Mucosa of descending colon (tissue), 3 donors: ENCODE measurements at regions not wholly inside any gene's neighbourhood (a gene's known extent, or its start where the extent isn't known, plus 50 kb on each side); places are given as distances from the start of the nearest gene placed in this dataset.

ENCODE experiments used
- ATAC-seq: fragments of 200-7000 bp; cut with Tn5 transposase; one replicate; pipeline ENCODE4 v1.9.1; 2020; ENCODE audit warnings: mild to moderate bottlenecking, moderate library complexity
- DNase-seq, 3 donors: peaks; one replicate each; pipeline ENCODE4 v3.0.0-alpha.2; 2020
- H3K36me3 ChIP-seq: fragments of 200-600 bp; one replicate; pipeline ENCODE4 v1.8.0; 2021; ENCODE audit warnings: low read depth, mild to moderate bottlenecking
- H3K4me1 ChIP-seq: fragments of 200-600 bp; one replicate; pipeline ENCODE4 v1.8.0; 2021; ENCODE audit warnings: low read depth, mild to moderate bottlenecking
- H3K4me3 ChIP-seq: fragments of 200-600 bp; one replicate; pipeline ENCODE4 v1.8.0; 2021; ENCODE audit warnings: mild to moderate bottlenecking
- H3K9me3 ChIP-seq: fragments of 200-600 bp; one replicate; pipeline ENCODE4 v1.8.0; 2021; ENCODE audit warnings: mild to moderate bottlenecking
- intact Hi-C, 2 donors: fragments of 100-400 bp; cut with DNase I in 1 of 2; cut with micrococcal nuclease in 1 of 2; formaldehyde crosslinking; loops; one replicate each; pipeline versions ENCODE4 v1.11.0 to v1.11.1; 2022; cut with DNase I, micrococcal nuclease
- TF ChIP-seq, protein P1 (sequence below): fragments of 200-600 bp; IDR thresholded peaks from one replicate; pipeline ENCODE4 v1.8.0; 2022; ENCODE audit warnings: antibody characterized with exemption, mild to moderate bottlenecking
- donor health status: DM: no; HTN: no; CAD: no; lungs with moderate emphysema.
- donor health status: DM: no; HTN: no; CAD: no.
- donor health status: DM: no; HTN: yes; CAD: no.

DNA sequence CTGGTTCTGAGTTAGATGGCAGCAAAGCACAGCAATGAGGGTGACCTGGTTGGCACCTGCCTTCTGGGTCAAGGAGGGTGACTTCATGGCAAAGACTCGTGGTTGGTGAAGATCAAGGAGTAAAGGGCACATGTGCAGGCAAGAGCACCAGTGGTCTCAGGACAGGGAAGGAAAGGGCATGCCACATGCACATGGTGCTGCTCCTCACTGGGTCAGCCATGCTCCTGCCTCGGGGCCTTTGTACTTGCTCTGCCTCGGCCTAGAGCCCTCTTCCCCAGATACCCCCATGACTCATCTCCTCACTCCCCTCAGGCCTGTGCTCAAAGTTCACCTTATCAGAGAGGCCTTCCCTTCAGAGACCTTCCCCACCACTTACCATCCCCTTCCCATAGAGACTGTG, 106.7 kb upstream of the KDM7A start:
- DNase-seq, result no peak
- no peak for ATAC-seq
- H3K36me3 ChIP-seq, result no peaks in the 10 kb centered on the region
- intact Hi-C loops, result no loop called here
- H3K9me3 ChIP-seq, result no peaks in the 10 kb centered on the region
- H3K4me1 ChIP-seq, result no peaks in the 10 kb centered on the region
- H3K4me3 ChIP-seq, result no peak overlapping the region
- TF ChIP-seq, protein P1, sequence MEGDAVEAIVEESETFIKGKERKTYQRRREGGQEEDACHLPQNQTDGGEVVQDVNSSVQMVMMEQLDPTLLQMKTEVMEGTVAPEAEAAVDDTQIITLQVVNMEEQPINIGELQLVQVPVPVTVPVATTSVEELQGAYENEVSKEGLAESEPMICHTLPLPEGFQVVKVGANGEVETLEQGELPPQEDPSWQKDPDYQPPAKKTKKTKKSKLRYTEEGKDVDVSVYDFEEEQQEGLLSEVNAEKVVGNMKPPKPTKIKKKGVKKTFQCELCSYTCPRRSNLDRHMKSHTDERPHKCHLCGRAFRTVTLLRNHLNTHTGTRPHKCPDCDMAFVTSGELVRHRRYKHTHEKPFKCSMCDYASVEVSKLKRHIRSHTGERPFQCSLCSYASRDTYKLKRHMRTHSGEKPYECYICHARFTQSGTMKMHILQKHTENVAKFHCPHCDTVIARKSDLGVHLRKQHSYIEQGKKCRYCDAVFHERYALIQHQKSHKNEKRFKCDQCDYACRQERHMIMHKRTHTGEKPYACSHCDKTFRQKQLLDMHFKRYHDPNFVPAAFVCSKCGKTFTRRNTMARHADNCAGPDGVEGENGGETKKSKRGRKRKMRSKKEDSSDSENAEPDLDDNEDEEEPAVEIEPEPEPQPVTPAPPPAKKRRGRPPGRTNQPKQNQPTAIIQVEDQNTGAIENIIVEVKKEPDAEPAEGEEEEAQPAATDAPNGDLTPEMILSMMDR, result no peak

DNA sequence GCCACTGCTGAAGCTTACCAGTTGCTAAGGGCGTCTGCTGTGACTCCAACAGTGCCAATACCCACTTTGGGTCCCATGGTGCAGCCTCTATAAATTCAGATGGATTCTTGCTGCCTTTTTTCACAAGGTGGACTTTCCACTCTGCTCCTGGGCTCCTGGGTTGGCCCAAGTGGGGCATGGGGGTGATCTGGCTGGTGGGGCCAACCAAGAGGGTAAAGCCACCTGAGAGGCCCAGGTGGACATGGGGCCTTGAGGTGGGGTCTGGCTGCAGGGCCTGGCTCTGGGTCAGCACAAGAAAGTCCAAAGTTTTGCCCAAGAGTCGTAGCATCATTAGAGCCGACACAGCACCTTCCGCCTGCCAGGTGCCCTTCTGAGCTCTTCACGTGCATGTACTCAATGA, 105.2 kb upstream of the KDM7A start:
- Histone ChIP-seq H3K4me3 (no peak overlapping the region), H3K36me3 (no peaks in the 10 kb centered on the region), H3K4me1 (no peaks in the 10 kb centered on the region), H3K9me3 (no peaks in the 10 kb centered on the region)
- no peak for ATAC-seq
- no peak for DNase-seq
- TF ChIP-seq, protein P1, result no peak
- intact Hi-C loops, result no loop called here

DNA sequence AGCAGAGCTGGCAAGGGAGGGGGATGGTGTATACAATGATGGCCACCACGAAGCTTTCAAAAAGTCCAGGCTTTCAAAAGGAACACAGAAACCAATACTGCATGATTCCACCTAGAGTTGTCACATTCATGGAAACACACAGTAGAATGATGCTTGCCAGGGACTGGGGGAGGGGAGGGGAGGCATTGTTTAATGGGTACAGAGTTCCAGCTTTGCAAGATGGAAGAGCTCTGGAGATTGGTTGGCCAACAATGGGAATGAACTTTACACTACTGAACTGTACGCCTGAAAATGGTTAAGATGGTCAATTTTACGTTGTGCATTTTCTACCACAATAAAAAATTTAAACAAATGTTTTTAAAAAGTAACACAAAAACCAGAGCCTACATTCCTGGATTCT, 104.5 kb upstream of the KDM7A start:
- no peak for ATAC-seq

DNA sequence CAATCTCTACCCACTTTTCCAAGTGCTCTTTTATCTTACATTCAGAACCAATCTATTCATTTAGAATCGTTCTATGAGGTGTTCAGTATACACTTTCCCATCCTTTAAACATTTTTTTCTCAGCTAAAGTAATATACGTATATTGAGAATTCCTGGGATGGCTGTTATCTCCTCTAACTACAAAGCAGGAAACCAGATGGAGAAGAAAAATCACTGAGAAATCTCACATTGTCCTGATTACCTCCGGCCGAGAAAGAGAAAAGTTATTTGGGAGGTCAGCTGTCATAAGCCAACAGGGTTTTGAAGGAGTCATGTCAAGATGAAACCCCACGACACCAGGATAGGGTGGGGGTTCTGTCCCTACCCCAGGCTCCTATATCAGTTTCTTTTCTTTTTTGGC, 99.2 kb upstream of the KDM7A start:
- ATAC-seq, result no peak
- no peaks in the 10 kb centered on the region for H3K36me3 ChIP-seq
- intact Hi-C loops, result no loop called here
- no peaks in the 10 kb centered on the region for H3K9me3 ChIP-seq
- DNase-seq, result no peak
- no peaks in the 10 kb centered on the region for H3K4me1 ChIP-seq
- TF ChIP-seq, protein P1, result no peak
- H3K4me3 ChIP-seq, result no peak overlapping the region

More for the DNA sequence above, 104.5 kb upstream of the KDM7A start:
- H3K4me3 ChIP-seq, result no peak overlapping the region
- H3K36me3 ChIP-seq, result no peaks in the 10 kb centered on the region
- TF ChIP-seq, protein P1, result no peak
- no peaks in the 10 kb centered on the region for H3K9me3 ChIP-seq
- no peaks in the 10 kb centered on the region for H3K4me1 ChIP-seq
- intact Hi-C loops, result no loop called here
- DNase-seq, result no peak

DNA sequence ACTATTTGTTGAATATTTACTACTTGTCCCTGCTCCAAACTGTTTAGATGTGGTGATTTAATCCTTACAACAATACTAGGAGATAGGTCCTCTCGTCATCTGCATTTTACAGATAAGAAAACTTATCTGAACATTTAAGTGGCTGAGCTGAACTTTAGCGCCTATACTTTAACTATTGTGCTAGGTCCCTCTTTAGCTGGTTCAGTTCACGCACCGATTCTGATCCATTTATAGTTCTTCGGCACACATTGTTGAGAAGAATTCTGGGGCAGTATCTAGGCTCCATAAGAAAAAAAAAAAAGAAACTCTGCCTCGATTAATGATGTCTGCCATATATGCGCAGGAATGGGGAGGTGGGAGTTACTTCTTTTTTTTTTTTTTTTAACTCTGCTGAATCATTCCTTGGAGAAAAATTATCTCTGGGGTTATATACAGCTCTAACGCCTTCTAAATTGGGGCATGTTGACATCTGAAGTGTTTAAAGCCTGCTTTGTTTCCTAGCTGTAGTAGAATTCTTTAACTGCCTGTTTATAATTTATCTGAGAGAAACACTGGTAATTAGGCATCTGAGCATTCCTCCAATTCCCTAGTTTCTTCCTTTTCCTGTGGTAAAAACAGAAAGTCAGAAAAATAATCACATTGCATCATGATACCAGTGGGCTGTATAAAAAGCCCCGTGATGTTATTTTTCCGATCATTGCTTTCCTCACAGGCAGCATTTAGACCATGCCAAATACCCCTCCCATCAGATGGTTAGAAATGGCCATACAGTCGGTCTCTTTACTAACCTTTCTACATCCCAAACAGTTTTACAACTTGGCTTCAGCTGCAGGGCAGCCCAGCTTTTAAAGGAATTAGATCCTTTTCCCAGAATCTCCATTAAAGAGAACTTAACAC, 98.5 kb upstream of the KDM7A start:
- H3K36me3 ChIP-seq, result no peaks in the 10 kb centered on the region
- no peak for DNase-seq
- TF ChIP-seq, protein P1, result no peak
- no peaks in the 10 kb centered on the region for H3K9me3 ChIP-seq
- ATAC-seq, result peak; percentile 25
- intact Hi-C loops, result no loop called here
- H3K4me3 ChIP-seq, result no peak overlapping the region
- no peaks in the 10 kb centered on the region for H3K4me1 ChIP-seq
